H1 (cell line): ENCODE measurements at regions not wholly inside any gene's neighbourhood (a gene's known extent, or its start where the extent isn't known, plus 50 kb on each side); places are given as distances from the start of the nearest gene placed in this dataset.
"Not testable (repeated sequence)": the region's sequence is repeated elsewhere in the genome, so short reads cannot be mapped to it uniquely, and the experiment has no call there.

ENCODE experiments used
- CEBPB ChIP-seq: IDR thresholded peaks from 2 replicates; pipeline ENCODE4 v1.6.1; 2012; ENCODE audit warnings: low read depth, low read length
- CREB1 ChIP-seq: IDR thresholded peaks from 2 replicates; pipeline ENCODE4 v1.6.1; 2012; ENCODE audit warnings: inconsistent platforms
- CTBP2 ChIP-seq: IDR thresholded peaks from 2 replicates; pipeline ENCODE4 v1.7.0; 2011; ENCODE audit warnings: borderline replicate concordance, mild to moderate bottlenecking, moderate library complexity, mixed read lengths, low read length; ENCODE audit not compliant: insufficient read depth, insufficient read length
- POLR2A ChIP-seq, 2 experiments: IDR thresholded peaks; 1 replicate in 1 of 2; 2 replicates in 1 of 2; pipeline ENCODE4 v1.6.1; 2011; ENCODE audit warnings: low read depth in 2 of 2, low read length in 2 of 2, mild to moderate bottlenecking in 2 of 2; ENCODE audit errors: control extremely low read depth in 1 of 2
- POLR2AphosphoS5 ChIP-seq: IDR thresholded peaks from 2 replicates; pipeline ENCODE4 v1.6.1; 2011; ENCODE audit warnings: low read depth, low read length
- POU5F1 ChIP-seq: IDR thresholded peaks from 2 replicates; pipeline ENCODE4 v1.6.1; 2011; ENCODE audit warnings: low read depth, mild to moderate bottlenecking, low read length, moderate library complexity
- SRF ChIP-seq: IDR thresholded peaks from 2 replicates; pipeline ENCODE4 v1.6.1; 2011; ENCODE audit warnings: mild to moderate bottlenecking, low read depth, low read length, moderate library complexity
- USF2 ChIP-seq: IDR thresholded peaks from 2 replicates; pipeline ENCODE4 v1.6.1; 2011; ENCODE audit warnings: low read length, improper control_type of control experiment
- TF ChIP-seq, protein P1 (sequence below), 3 experiments: IDR thresholded peaks; 1 replicate in 2 of 3; 2 replicates in 1 of 3; pipeline versions ENCODE4 v1.5.1 to v1.6.1; 2011; ENCODE audit warnings: low read length in 3 of 3, mild to moderate bottlenecking in 3 of 3, inconsistent platforms in 2 of 3, low read depth in 1 of 3, moderate library complexity in 1 of 3; ENCODE audit not compliant: insufficient read depth in 1 of 3; ENCODE audit errors: control extremely low read depth in 1 of 3

GRCh38 chr2:230617256-230617706, 95.4 kb upstream of the CAB39 start:
- TF ChIP-seq SRF; POU5F1; POLR2AphosphoS5; POLR2A (IDR thresholded peaks at IDR 0.05; ENCODE audit: control extremely low read depth in 1 of 2, low read depth in 2 of 2, low read length in 2 of 2); CEBPB; CREB1; USF2; CTBP2: not testable (repeated sequence)
- TF ChIP-seq, protein P1, sequence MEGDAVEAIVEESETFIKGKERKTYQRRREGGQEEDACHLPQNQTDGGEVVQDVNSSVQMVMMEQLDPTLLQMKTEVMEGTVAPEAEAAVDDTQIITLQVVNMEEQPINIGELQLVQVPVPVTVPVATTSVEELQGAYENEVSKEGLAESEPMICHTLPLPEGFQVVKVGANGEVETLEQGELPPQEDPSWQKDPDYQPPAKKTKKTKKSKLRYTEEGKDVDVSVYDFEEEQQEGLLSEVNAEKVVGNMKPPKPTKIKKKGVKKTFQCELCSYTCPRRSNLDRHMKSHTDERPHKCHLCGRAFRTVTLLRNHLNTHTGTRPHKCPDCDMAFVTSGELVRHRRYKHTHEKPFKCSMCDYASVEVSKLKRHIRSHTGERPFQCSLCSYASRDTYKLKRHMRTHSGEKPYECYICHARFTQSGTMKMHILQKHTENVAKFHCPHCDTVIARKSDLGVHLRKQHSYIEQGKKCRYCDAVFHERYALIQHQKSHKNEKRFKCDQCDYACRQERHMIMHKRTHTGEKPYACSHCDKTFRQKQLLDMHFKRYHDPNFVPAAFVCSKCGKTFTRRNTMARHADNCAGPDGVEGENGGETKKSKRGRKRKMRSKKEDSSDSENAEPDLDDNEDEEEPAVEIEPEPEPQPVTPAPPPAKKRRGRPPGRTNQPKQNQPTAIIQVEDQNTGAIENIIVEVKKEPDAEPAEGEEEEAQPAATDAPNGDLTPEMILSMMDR (IDR thresholded peaks at IDR 0.05; ENCODE audit: control extremely low read depth in 1 of 3, insufficient read depth in 1 of 3, low read depth in 1 of 3, low read length in 3 of 3): not testable (repeated sequence)
